Fibroblast of the aortic adventitia (primary cell): ENCODE measurements at regions not wholly inside any gene's neighbourhood (a gene's known extent, or its start where the extent isn't known, plus 50 kb on each side); places are given as distances from the start of the nearest gene placed in this dataset.

Experiments
- DNase-seq: peaks from one replicate; pipeline ENCODE4 v3.0.0-alpha.2; 2010; ENCODE audit warnings: low read depth
- H3K4me3 ChIP-seq: 2 replicates; pipeline ENCODE4 v1.5.1; 2011; ENCODE audit warnings: low read depth, mild to moderate bottlenecking, control low read depth, low read length, moderate library complexity
- CTCF ChIP-seq: IDR thresholded peaks from 2 replicates; pipeline ENCODE4 v1.5.1; 2011; ENCODE audit warnings: mild to moderate bottlenecking, low read length, control low read depth, inconsistent platforms; ENCODE audit not compliant: insufficient read depth

GRCh38 chr11:114784891-114785290, 106.6 kb downstream of the NXPE2 start:
- DNase-seq = no peak

GRCh38 chr11:114785820-114786219, 107.5 kb downstream of the NXPE2 start:
- no peak for TF ChIP-seq CTCF
- no peak for DNase-seq
- H3K4me3 ChIP-seq = no peak overlapping the region

More at GRCh38 chr11:114784891-114785290, 106.6 kb downstream of the NXPE2 start:
- no peak for TF ChIP-seq CTCF
- no peak overlapping the region for H3K4me3 ChIP-seq

GRCh38 chr11:114787126-114787525, 108.8 kb downstream of the NXPE2 start:
- no peak overlapping the region for H3K4me3 ChIP-seq
- no peak for DNase-seq
- no peak for TF ChIP-seq CTCF

GRCh38 chr11:114790910-114791309, 112.6 kb downstream of the NXPE2 start:
- no peak for DNase-seq
- no peak overlapping the region for H3K4me3 ChIP-seq
- no peak for TF ChIP-seq CTCF

GRCh38 chr11:114794048-114794684, 115.8 kb downstream of the NXPE2 start:
- TF ChIP-seq CTCF = no peak
- H3K4me3 ChIP-seq = no peak overlapping the region
- DNase-seq = no peak

GRCh38 chr11:114796954-114797721, 118.8 kb downstream of the NXPE2 start:
- no peak for TF ChIP-seq CTCF
- H3K4me3 ChIP-seq = no peak overlapping the region
- no peak for DNase-seq
